Skin of body (tissue), 1 donor: ENCODE measurements at regions not wholly inside any gene's neighbourhood (a gene's known extent, or its start where the extent isn't known, plus 50 kb on each side); places are given as distances from the start of the nearest gene placed in this dataset.

Experiments
- DNase-seq: peaks from one replicate; lab custom pipeline; 2025; lab: John Stamatoyannopoulos, UW

GRCh38 chr9:80086386-80086785 lies 514.6 kb downstream of the TLE4 start:
- DNase-seq = no peak

GRCh38 chr9:80085668-80086067 lies 513.9 kb downstream of the TLE4 start:
- DNase-seq = no peak

- no peak for DNase-seq
These were observed 510.4 kb downstream of the TLE4 start for GRCh38 chr9:80082213-80082612.

- DNase-seq = no peak
These were observed 507.1 kb downstream of the TLE4 start for GRCh38 chr9:80078826-80079225.

GRCh38 chr9:80077059-80077458 lies 505.3 kb downstream of the TLE4 start:
- no peak for DNase-seq

- no peak for DNase-seq
These were observed 504.4 kb downstream of the TLE4 start for GRCh38 chr9:80076162-80076561.

GRCh38 chr9:80074439-80074838 lies 502.7 kb downstream of the TLE4 start:
- no peak for DNase-seq

- no peak for DNase-seq
These were observed 500.7 kb downstream of the TLE4 start for GRCh38 chr9:80072451-80072850.

GRCh38 chr9:80070071-80070742 lies 498.4 kb downstream of the TLE4 start:
- no peak for DNase-seq

- no peak for DNase-seq
These were observed 495.2 kb downstream of the TLE4 start for GRCh38 chr9:80066931-80067330.

GRCh38 chr9:80062567-80062966 lies 490.8 kb downstream of the TLE4 start:
- no peak for DNase-seq

GRCh38 chr9:80061940-80062339 lies 490.2 kb downstream of the TLE4 start:
- no peak for DNase-seq

GRCh38 chr9:80061096-80061495 lies 489.3 kb downstream of the TLE4 start:
- no peak for DNase-seq

- no peak for DNase-seq
These were observed 488.2 kb downstream of the TLE4 start for GRCh38 chr9:80059979-80060378.

- DNase-seq = no peak
These were observed 487.4 kb downstream of the TLE4 start for GRCh38 chr9:80059191-80059590.

- DNase-seq = no peak
These were observed 481.1 kb downstream of the TLE4 start for GRCh38 chr9:80052830-80053229.

GRCh38 chr9:80049096-80049782 lies 477.5 kb downstream of the TLE4 start:
- no peak for DNase-seq

GRCh38 chr9:80046481-80046880 lies 474.7 kb downstream of the TLE4 start:
- no peak for DNase-seq

- DNase-seq = no peak
These were observed 470.1 kb downstream of the TLE4 start for GRCh38 chr9:80041821-80042220.

GRCh38 chr9:80040457-80040856 lies 468.7 kb downstream of the TLE4 start:
- DNase-seq = no peak

- no peak for DNase-seq
These were observed 459.0 kb downstream of the TLE4 start for GRCh38 chr9:80030801-80031200.

GRCh38 chr9:80028501-80028900 lies 456.7 kb downstream of the TLE4 start:
- peak; percentile 96 for DNase-seq

- DNase-seq = no peak
These were observed 454.2 kb downstream of the TLE4 start for GRCh38 chr9:80025796-80026520.
